Erythroblast (primary cell): ENCODE measurements at regions not wholly inside any gene's neighbourhood (a gene's known extent, or its start where the extent isn't known, plus 50 kb on each side); places are given as distances from the start of the nearest gene placed in this dataset.

Experiments
- GATA1 ChIP-seq: IDR thresholded peaks from 2 replicates; pipeline ENCODE4 v1.6.1; 2011; ENCODE audit warnings: low read depth, mild to moderate bottlenecking, control low read depth, low read length, moderate library complexity
- POLR2A ChIP-seq: IDR thresholded peaks from 2 replicates; pipeline ENCODE4 v1.6.1; 2011; ENCODE audit warnings: mild to moderate bottlenecking, low read length

- TF ChIP-seq POLR2A = no peak
- no peak for TF ChIP-seq GATA1
Measured at GRCh38 chr12:91926848-91927247, 218.8 kb downstream of the BTG1 start.
